Hematopoietic multipotent progenitor cell treated with erythropoietin and hydrocortisone succinate and interleukin-3 and kit ligand, for 4 days (in vitro differentiated cells): ENCODE measurements at regions not wholly inside any gene's neighbourhood (a gene's known extent, or its start where the extent isn't known, plus 50 kb on each side); places are given as distances from the start of the nearest gene placed in this dataset.

Experiments used
- DNase-seq: peaks from one replicate; pipeline ENCODE4 v3.0.0-alpha.2; 2015

DNA sequence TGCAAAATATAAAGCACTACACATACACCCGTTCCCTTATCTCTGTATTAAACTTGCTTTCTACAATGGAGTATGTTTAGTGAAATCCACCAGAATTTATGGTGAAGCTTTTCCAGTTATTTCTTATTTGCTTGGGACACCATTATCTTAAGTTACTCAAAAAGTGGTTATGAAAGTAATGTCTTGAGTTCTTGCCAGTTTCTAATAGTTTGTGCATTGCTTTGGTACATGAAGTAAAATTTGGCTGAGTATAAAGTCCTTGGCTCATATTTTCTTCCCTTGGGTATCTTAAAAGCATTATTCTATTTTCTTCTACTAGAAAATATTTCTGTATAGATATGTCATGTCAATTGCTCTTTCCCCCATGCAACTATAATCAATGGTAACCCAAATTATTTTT lies 85.2 kb downstream of the POLR1F start:
- DNase-seq, result no peak

- DNase-seq, result no peak
These were observed 87.1 kb downstream of the POLR1F start for GRCh38 chr7:19621740-19622139.

- DNase-seq, result no peak
These were observed 88.4 kb downstream of the POLR1F start for GRCh38 chr7:19620470-19620869.

DNA sequence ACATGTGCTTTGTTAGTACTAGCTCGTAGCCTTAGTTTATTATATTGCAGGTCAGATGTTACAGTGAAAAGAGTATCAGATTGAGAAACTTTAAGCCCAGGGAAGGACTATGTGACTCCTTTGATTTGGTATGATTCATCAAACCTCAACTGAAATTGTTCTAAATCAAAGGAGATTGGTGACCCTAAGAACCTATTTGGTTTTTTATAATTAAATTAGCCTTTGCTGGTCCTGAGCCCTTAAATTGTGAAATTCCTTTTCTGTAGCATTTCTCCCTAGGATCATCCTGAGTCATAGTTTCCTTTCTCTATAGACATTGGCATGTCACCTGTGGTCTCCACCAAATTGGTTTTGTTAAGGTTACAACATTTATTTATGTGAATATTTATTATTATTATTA lies 89.7 kb downstream of the POLR1F start:
- no peak for DNase-seq

GRCh38 chr7:19617901-19618300 lies 90.9 kb downstream of the POLR1F start:
- DNase-seq, result no peak

- no peak for DNase-seq
These were observed 98.5 kb downstream of the POLR1F start for GRCh38 chr7:19610194-19610943.

DNA sequence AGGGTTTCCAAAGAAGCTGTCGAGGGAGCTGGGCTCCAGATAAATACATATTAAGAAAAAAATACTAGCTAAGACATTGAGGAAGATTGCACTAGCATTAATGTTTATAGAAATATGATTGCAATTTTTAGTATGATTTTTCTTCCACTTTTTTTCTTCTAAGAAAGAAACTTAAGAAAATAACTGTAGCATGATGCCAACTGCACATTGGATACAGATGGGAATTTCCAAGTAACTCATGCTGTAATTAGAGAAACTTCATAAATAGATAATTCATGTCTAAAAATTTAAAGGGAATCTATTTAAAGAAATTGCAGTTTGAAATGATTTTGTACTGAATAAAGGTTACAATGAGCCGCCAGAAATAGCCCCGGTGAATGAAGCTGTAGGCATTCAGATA lies 119.4 kb downstream of the POLR1F start:
- DNase-seq, result no peak

DNA sequence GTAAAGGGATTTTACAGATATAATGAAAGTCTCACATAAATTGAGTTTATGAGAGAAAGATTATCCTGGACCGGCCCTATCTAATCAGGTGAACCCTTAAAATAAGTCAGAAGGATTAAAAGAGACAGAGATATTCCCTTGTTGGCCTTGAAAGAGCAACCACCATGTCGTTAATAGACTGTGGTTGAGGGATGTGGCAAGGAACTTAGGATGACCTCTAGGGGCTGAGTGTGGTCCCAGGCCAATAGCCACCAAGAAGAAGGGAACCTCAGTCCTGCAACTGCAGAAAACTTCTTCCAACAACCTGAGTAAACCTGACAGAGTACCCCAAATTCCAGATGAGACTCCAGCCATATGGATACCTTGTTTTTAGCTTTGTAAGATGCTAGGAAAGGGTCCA lies 121.5 kb downstream of the POLR1F start:
- peak; percentile 63 for DNase-seq

DNA sequence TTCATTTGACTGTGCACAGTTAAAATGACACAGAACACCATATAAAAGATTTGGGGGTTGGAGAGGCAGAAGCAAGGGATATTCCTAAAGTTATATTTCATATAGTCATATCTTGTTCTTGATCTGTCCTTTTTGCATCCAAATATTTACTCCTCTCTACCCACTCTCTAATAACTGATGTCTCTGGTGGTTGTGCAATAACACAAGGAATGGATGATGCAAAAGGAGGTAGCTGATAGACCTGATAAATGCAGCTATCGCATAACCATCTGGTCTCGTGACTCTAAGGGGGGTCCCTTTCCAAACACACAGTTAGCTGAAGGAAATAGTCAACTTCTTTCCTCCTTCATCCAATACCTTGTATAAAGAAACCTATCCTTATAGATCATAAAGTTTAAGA lies 123.1 kb downstream of the POLR1F start:
- DNase-seq, result peak; percentile 23

DNA sequence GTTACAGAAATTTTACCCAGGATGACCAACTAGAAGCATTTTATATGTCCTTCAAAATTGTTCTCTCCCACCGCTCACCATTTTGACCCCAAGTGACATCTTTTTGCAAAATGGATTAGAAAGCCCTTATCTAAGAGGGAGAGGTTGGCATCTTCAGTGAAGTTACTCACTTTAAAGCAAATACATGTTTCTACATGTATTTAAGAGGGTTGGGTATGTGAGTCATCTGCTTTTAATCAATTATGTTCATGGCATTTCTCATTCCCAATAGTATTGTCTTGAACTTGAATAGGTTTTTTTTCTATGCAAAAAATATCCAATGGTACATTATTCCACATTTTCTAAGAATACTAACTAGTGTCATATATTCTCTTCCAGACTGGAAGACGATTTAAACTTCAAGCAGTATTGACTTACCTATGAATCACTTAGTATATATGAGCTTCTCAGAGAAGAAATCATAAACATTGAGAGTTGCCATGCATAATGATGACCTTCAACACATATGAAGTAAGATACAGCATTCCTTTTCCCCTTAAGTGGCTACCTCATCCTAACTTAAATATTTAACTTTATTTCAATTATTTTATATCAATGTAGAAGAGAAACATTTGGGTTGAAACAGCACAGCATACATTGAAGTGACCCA lies 132.8 kb downstream of the POLR1F start:
- DNase-seq, result no peak

DNA sequence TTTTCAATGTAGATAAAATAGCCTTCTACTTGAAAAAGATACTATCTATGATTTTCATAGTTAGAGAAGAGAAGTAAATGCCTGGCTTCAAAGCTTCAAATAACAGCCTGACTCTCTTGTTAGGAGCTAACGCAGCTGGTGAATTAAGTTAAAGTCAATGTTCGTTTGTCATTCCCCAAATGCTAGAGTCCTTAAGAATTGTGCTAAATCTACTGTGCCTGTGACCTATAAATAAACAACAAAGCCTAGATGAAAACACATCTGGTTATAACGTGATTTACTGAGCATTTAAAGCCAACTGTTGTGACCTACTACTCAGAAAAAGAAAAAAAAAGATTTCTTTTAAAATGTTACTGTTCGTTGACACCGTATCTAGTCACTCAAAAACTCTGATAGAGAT lies 134.7 kb downstream of the POLR1F start:
- no peak for DNase-seq

DNA sequence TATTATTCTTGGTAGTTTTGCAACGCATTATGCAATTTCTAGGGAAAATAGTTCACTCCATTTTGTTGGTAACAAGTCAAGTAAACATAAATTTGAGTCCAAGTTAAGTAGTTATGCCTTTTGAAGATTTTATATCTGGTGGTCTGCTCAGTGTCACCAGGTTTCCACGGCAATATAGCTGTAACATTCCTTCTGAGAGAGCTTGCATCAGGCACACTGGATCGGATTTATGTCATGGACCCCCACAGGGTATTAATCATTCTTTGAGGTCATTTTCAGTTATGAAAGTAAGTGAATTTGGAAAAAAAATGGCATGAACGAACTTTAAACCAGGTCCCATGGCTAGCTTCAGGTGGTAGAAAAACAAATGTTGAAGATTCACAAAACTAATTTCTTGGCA lies 136.3 kb downstream of the POLR1F start:
- DNase-seq, result no peak

DNA sequence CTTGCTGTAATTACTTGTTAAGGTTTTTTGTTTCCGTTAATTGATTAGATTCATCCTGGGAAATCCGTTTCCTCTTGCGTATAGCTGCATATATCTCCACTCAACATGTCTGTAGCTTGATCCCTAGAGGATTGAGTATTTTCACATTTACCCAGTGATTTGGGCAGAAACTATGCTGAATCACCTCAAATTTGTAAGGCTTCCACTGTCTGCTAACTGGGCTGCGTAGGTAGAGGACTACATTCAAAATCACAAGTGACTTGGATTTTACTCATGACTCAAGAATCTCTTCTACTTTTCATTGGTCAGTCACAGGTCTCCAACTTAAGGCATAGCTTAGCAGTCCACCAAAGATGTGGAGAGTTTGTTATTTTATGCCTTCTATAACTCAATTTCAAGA lies 141.8 kb downstream of the POLR1F start:
- DNase-seq, result no peak

DNA sequence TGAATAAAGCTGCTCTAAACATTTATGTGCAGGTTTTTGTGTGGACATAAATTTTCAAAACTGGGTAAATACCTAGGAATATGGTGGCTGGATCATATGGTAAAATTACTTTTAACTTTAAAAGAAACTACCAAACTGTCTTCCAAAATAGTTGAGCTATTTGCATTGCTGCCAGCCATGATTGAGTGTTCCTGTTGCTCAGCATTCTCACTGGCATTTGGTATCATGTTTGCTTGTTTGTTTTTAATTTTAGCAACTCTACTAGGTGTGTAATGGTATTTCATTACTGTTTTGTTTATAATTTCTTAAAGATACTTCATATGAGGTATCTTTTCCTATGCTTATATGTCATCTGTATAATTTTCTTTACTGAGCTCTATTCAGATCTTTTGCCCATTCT lies 143.2 kb downstream of the POLR1F start:
- no peak for DNase-seq

GRCh38 chr7:19561121-19561805 lies 147.6 kb downstream of the POLR1F start:
- DNase-seq, result peak; percentile 12

GRCh38 chr7:19560111-19560883 lies 148.5 kb downstream of the POLR1F start:
- no peak for DNase-seq

- no peak for DNase-seq
These were observed 150.3 kb downstream of the POLR1F start for GRCh38 chr7:19558527-19558926.

- DNase-seq, result no peak
These were observed 150.9 kb downstream of the POLR1F start for GRCh38 chr7:19557726-19558465.

- no peak for DNase-seq
These were observed 154.3 kb downstream of the POLR1F start for GRCh38 chr7:19554581-19554980.

GRCh38 chr7:19552576-19552975 lies 156.3 kb downstream of the POLR1F start:
- no peak for DNase-seq

DNA sequence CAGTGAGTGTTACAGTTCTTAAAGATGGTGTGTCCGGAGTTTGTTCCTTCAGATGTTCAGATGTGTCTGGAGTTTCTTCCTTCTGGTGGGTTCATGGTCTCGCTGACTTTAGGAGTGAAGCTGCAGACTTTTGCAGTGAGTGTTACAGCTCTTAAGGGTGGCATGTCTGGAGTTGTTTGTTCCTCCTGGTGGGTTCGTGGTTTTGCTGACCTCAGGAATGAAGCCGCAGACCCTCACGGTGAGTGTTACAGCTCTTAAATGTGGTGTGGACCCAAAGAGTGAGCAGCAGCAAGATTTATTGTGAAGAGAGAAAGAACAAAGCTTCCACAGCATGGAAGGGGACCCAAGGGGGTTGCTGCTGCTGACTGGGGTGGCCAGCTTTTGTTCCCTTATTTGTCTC lies 159.6 kb downstream of the POLR1F start:
- DNase-seq, result peak; percentile 17

GRCh38 chr7:19537942-19538401 lies 170.9 kb downstream of the POLR1F start:
- no peak for DNase-seq

GRCh38 chr7:19533266-19533665 lies 175.6 kb downstream of the POLR1F start:
- no peak for DNase-seq
